ENCODE measurements at regions not wholly inside any gene's neighbourhood (a gene's known extent, or its start where the extent isn't known, plus 50 kb on each side); places are given as distances from the start of the nearest gene placed in this dataset.

GRCh38 chr3:23105048-23105447, 98.1 kb upstream of the UBE2E2 start:
- POLR2A ChIA-PET: no interaction called here
- no peak for ATAC-seq

More at GRCh38 chr3:23105048-23105447, 98.1 kb upstream of the UBE2E2 start:
- CTCF ChIA-PET: no interaction called here
- no peaks in the 10 kb centered on the region for H3K36me3 Mint-ChIP-seq
- H3K27me3 Mint-ChIP-seq (ENCODE audit: low read depth): no peaks in the 10 kb centered on the region
- H3K4me3 Mint-ChIP-seq: no peak overlapping the region
- H3K4me1 Mint-ChIP-seq: peaks cover 7% of the 10 kb centered on the region; the same call in 1 of the 2 replicates
- H3K9me3 Mint-ChIP-seq: no peaks in the 10 kb centered on the region
- no peak for DNase-seq (ENCODE audit: low spot score)
- TF ChIP-seq JAZF1 (CRISPR knock-in tag; IDR thresholded peaks at IDR 0.05): no peak
- TF ChIP-seq, protein P1, sequence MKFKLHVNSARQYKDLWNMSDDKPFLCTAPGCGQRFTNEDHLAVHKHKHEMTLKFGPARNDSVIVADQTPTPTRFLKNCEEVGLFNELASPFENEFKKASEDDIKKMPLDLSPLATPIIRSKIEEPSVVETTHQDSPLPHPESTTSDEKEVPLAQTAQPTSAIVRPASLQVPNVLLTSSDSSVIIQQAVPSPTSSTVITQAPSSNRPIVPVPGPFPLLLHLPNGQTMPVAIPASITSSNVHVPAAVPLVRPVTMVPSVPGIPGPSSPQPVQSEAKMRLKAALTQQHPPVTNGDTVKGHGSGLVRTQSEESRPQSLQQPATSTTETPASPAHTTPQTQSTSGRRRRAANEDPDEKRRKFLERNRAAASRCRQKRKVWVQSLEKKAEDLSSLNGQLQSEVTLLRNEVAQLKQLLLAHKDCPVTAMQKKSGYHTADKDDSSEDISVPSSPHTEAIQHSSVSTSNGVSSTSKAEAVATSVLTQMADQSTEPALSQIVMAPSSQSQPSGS (CRISPR knock-in tag; IDR thresholded peaks at IDR 0.05; ENCODE audit: borderline replicate concordance, low read depth): no peak
- no peak for TF ChIP-seq CTCF (IDR thresholded peaks at IDR 0.05)
- TF ChIP-seq MLX (CRISPR knock-in tag; IDR thresholded peaks at IDR 0.05): no peak
- TF ChIP-seq, protein P2, sequence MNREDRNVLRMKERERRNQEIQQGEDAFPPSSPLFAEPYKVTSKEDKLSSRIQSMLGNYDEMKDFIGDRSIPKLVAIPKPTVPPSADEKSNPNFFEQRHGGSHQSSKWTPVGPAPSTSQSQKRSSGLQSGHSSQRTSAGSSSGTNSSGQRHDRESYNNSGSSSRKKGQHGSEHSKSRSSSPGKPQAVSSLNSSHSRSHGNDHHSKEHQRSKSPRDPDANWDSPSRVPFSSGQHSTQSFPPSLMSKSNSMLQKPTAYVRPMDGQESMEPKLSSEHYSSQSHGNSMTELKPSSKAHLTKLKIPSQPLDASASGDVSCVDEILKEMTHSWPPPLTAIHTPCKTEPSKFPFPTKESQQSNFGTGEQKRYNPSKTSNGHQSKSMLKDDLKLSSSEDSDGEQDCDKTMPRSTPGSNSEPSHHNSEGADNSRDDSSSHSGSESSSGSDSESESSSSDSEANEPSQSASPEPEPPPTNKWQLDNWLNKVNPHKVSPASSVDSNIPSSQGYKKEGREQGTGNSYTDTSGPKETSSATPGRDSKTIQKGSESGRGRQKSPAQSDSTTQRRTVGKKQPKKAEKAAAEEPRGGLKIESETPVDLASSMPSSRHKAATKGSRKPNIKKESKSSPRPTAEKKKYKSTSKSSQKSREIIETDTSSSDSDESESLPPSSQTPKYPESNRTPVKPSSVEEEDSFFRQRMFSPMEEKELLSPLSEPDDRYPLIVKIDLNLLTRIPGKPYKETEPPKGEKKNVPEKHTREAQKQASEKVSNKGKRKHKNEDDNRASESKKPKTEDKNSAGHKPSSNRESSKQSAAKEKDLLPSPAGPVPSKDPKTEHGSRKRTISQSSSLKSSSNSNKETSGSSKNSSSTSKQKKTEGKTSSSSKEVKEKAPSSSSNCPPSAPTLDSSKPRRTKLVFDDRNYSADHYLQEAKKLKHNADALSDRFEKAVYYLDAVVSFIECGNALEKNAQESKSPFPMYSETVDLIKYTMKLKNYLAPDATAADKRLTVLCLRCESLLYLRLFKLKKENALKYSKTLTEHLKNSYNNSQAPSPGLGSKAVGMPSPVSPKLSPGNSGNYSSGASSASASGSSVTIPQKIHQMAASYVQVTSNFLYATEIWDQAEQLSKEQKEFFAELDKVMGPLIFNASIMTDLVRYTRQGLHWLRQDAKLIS (CRISPR knock-in tag; IDR thresholded peaks at IDR 0.05; ENCODE audit: borderline replicate concordance): no peak
- no peak for TF ChIP-seq ZNF263 (CRISPR knock-in tag; IDR thresholded peaks at IDR 0.05; ENCODE audit: low read depth)
- no peak for TF ChIP-seq IRF1 (CRISPR knock-in tag; IDR thresholded peaks at IDR 0.05)
- no peak for TF ChIP-seq ATF1 (CRISPR knock-in tag; IDR thresholded peaks at IDR 0.05)
- no peak for TF ChIP-seq MXD4 (CRISPR knock-in tag; IDR thresholded peaks at IDR 0.05; ENCODE audit: borderline replicate concordance)
- no peak for TF ChIP-seq NR2C2 (CRISPR knock-in tag; IDR thresholded peaks at IDR 0.05)
- TF ChIP-seq E2F5 (CRISPR knock-in tag; IDR thresholded peaks at IDR 0.05): no peak
- TF ChIP-seq ZNF396 (CRISPR knock-in tag; IDR thresholded peaks at IDR 0.05; ENCODE audit: borderline replicate concordance): no peak
- no peak for TF ChIP-seq GTF2I (CRISPR knock-in tag; conservative IDR thresholded peaks at IDR 0.05)
- TF ChIP-seq SP1 (CRISPR knock-in tag; conservative IDR thresholded peaks at IDR 0.05): no peak
- no peak overlapping the region for H3K27ac Mint-ChIP-seq

Measured in WTC11 (cell line).